HAP-1 (cell line): ENCODE measurements at regions not wholly inside any gene's neighbourhood (a gene's known extent, or its start where the extent isn't known, plus 50 kb on each side); places are given as distances from the start of the nearest gene placed in this dataset.
"Not testable (repeated sequence)": the region's sequence is repeated elsewhere in the genome, so short reads cannot be mapped to it uniquely, and the experiment has no call there.

Experiments used
- DNase-seq, 2 experiments: peaks; one replicate each; pipeline ENCODE4 v3.0.0-alpha.2; 2016 to 2020; ENCODE audit warnings: low spot score in 2 of 2
- H3K27me3 ChIP-seq: fragments of 250-450 bp; sonication (Bioruptor Pico); 2 replicates; pipeline ENCODE4 v1.5.1; 2020; ENCODE audit warnings: low read depth, mild to moderate bottlenecking, moderate library complexity
- H3K36me3 ChIP-seq: fragments of 250-450 bp; sonication (Bioruptor Pico); replicated peaks from 2 replicates; pipeline ENCODE4 v1.5.1; 2020; ENCODE audit warnings: mild to moderate bottlenecking
- H3K4me1 ChIP-seq: fragments of 250-450 bp; sonication (Bioruptor Pico); 2 replicates; pipeline ENCODE4 v1.5.1; 2020; ENCODE audit warnings: mild to moderate bottlenecking
- H3K4me3 ChIP-seq: fragments of 250-450 bp; sonication (Bioruptor Pico); 2 replicates; pipeline ENCODE4 v1.5.1; 2020; ENCODE audit warnings: mild to moderate bottlenecking, moderate library complexity
- H3K9me3 ChIP-seq: fragments of 250-450 bp; sonication (Bioruptor Pico); 2 replicates; pipeline ENCODE4 v1.5.1; 2020; ENCODE audit warnings: mild to moderate bottlenecking, moderate library complexity
- in situ Hi-C: fragments of 300-500 bp; cut with MboI; formaldehyde crosslinking; loops from 3 replicates; pipeline ENCODE4 v1.14.3; 2020; ENCODE audit warnings: low sequenced_read_pairs, inconsistent platforms, mixed read lengths

- Histone ChIP-seq H3K36me3 (no peaks in the 10 kb centered on the region), H3K4me3 (no peak overlapping the region), H3K27me3 (no peaks in the 10 kb centered on the region), H3K4me1 (no peaks in the 10 kb centered on the region), H3K9me3 (no peaks in the 10 kb centered on the region)
- in situ Hi-C loops: no loop called here
- DNase-seq: no peak
Observed at GRCh38 chr3:164818318-164818717, 260.0 kb downstream of the SI start.

- in situ Hi-C loops: no loop called here
- Histone ChIP-seq H3K4me3 (no peak overlapping the region), H3K9me3 (no peaks in the 10 kb centered on the region), H3K4me1 (no peaks in the 10 kb centered on the region), H3K36me3 (no peaks in the 10 kb centered on the region), H3K27me3 (no peaks in the 10 kb centered on the region)
- DNase-seq: no peak
Observed at GRCh38 chr3:164814106-164814505, 264.2 kb downstream of the SI start.

- Histone ChIP-seq H3K36me3 (no peaks in the 10 kb centered on the region), H3K27me3 (no peaks in the 10 kb centered on the region), H3K9me3 (no peaks in the 10 kb centered on the region), H3K4me3 (no peak overlapping the region), H3K4me1 (no peaks in the 10 kb centered on the region)
- in situ Hi-C loops: no loop called here
- no peak for DNase-seq
Observed at GRCh38 chr3:164812042-164812441, 266.3 kb downstream of the SI start.

DNA sequence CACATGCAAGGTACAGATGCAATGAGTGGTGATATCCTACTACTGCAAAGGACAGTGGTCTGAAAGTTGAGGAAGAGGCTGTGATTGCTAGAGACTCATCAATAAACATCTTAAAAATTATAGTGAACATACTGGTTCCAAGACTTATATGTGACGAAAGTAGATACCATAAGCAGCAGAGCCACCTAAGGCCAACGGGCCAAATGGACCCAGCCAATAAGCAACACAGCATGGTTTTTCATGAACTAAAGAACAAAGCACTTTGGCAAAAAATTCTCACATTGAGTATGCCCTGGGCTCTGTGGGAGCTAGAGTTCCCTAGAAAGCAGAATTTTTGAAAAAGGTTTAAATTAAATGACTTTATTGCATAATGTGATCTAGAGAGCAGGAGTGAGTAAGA, 272.1 kb downstream of the SI start:
- Histone ChIP-seq H3K27me3 (no peaks in the 10 kb centered on the region), H3K9me3 (no peaks in the 10 kb centered on the region), H3K4me1 (no peaks in the 10 kb centered on the region), H3K36me3 (no peaks in the 10 kb centered on the region), H3K4me3 (no peak overlapping the region)
- DNase-seq: no peak
- in situ Hi-C loops: no loop called here

- H3K36me3 ChIP-seq: no peaks in the 10 kb centered on the region
- H3K4me1 ChIP-seq: no peaks in the 10 kb centered on the region
- H3K9me3 ChIP-seq: no peaks in the 10 kb centered on the region; the same call in 1 of the 2 replicates
- in situ Hi-C loops: no loop called here
- no peak for DNase-seq
- H3K4me3 ChIP-seq: no peak overlapping the region
- H3K27me3 ChIP-seq: no peaks in the 10 kb centered on the region
Observed at GRCh38 chr3:164794099-164794498, 284.2 kb downstream of the SI start.

GRCh38 chr3:164791263-164791662, 287.0 kb downstream of the SI start:
- in situ Hi-C loops: no loop called here
- DNase-seq: no peak

DNA sequence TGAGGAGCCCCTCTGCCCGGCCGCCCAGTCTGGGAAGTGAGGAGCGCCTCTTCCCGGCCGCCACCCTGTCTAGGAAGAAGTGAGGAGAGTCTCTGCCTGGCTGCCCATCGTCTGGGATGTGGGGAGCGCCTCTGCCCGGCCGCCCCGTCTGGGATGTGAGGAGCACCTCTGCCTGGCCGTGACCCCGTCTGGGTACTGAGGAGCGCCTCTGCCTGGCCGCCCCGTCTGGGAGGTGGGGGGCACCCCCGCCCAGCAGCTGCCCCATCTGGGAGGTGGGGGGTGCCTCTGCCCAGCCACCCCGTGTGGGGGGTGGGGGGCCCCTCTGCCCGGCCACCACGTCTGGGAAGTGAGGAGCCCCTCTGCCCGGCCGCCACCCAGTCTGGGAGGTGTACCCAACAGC, 293.9 kb downstream of the SI start:
- H3K36me3 ChIP-seq, H3K4me1 ChIP-seq, H3K4me3 ChIP-seq, H3K9me3 ChIP-seq, H3K27me3 ChIP-seq, in situ Hi-C loops, DNase-seq: not testable (repeated sequence)

More at GRCh38 chr3:164791263-164791662, 287.0 kb downstream of the SI start:
- Histone ChIP-seq H3K4me3 (no peak overlapping the region), H3K27me3 (no peaks in the 10 kb centered on the region), H3K36me3 (no peaks in the 10 kb centered on the region), H3K9me3 (no peaks in the 10 kb centered on the region), H3K4me1 (no peaks in the 10 kb centered on the region)

DNA sequence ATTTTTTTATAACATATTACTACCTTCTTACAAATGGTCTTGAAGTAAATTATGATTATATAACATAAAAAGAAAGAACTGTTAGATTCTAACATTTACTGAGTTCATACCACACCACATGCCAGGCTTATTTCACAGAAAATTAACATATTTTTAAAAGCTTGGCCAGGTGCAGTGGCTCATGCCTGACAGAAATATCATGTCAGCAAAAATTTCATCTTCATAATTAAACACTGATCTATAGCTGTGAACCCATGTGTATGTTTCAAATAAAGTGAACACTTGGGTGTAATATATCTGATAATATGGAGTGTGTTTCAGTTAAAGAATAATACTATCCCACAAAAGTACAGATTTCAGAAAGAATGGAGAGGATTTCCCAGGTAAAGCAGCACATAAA, 296.5 kb downstream of the SI start:
- Histone ChIP-seq H3K4me3 (no peak overlapping the region), H3K4me1 (no peaks in the 10 kb centered on the region), H3K27me3 (no peaks in the 10 kb centered on the region), H3K9me3 (no peaks in the 10 kb centered on the region), H3K36me3 (no peaks in the 10 kb centered on the region)
- no peak for DNase-seq
- in situ Hi-C loops: no loop called here

- Histone ChIP-seq H3K9me3 (no peaks in the 10 kb centered on the region), H3K4me1 (no peaks in the 10 kb centered on the region), H3K4me3 (no peak overlapping the region), H3K27me3 (no peaks in the 10 kb centered on the region), H3K36me3 (no peaks in the 10 kb centered on the region)
- in situ Hi-C loops: no loop called here
- no peak for DNase-seq
Observed at GRCh38 chr3:164779816-164780215, 298.5 kb downstream of the SI start.

DNA sequence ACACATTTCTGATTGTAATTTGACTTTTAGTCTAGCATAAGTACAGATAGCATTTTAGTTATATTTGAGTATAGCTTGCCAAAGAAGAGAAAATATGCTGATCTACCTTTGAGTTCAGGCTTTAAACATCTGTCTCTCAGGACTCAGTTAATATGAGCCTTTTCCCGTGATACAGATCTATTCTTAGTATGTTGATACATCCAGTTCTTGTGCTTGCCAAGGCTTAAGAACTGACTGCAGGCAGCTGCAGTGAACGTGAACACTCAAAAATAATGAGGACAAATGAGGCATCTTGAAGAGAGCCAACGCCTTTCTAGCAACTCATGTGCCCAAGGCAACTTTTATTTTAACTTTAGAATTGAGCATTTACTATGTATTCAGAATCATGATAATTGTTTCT, 325.5 kb downstream of the SI start:
- Histone ChIP-seq H3K4me3 (no peak overlapping the region), H3K4me1 (no peaks in the 10 kb centered on the region), H3K27me3 (no peaks in the 10 kb centered on the region), H3K36me3 (no peaks in the 10 kb centered on the region), H3K9me3 (no peaks in the 10 kb centered on the region)
- in situ Hi-C loops: no loop called here
- no peak for DNase-seq

GRCh38 chr3:164748626-164749025, 329.7 kb downstream of the SI start:
- in situ Hi-C loops: no loop called here

GRCh38 chr3:164741869-164742268, 336.4 kb downstream of the SI start:
- no peak for DNase-seq
- in situ Hi-C loops: no loop called here
- Histone ChIP-seq H3K9me3 (no peaks in the 10 kb centered on the region), H3K27me3 (no peaks in the 10 kb centered on the region), H3K36me3 (no peaks in the 10 kb centered on the region), H3K4me1 (no peaks in the 10 kb centered on the region), H3K4me3 (no peak overlapping the region)

More at GRCh38 chr3:164748626-164749025, 329.7 kb downstream of the SI start:
- Histone ChIP-seq H3K9me3 (no peaks in the 10 kb centered on the region), H3K27me3 (no peaks in the 10 kb centered on the region), H3K4me3 (no peak overlapping the region), H3K36me3 (no peaks in the 10 kb centered on the region), H3K4me1 (no peaks in the 10 kb centered on the region)
- DNase-seq: no peak

DNA sequence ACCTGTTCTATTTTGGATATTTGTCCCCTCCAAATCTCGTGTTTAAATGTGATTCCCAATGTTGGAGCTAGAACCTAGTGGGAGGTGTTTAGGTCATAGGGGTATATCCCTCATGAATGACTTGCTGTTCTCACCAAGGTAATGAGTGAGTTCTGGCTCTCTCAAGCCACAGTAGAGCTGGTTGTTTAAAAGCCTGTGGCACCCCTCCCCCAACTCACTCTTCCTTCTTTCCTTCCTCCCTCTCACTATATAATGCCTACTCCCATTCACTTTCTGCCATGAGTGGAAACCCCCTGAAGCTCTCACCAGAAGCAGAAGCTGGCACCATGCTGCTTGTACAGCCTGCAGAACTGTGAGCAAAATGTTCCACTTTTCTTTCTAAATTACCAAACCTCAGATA, 341.1 kb downstream of the SI start:
- in situ Hi-C loops: no loop called here
- no peak overlapping the region for H3K4me3 ChIP-seq
- no peaks in the 10 kb centered on the region for H3K36me3 ChIP-seq
- H3K4me1 ChIP-seq: peaks cover 5% of the 10 kb centered on the region
- H3K27me3 ChIP-seq: no peaks in the 10 kb centered on the region
- no peaks in the 10 kb centered on the region for H3K9me3 ChIP-seq
- no peak for DNase-seq

DNA sequence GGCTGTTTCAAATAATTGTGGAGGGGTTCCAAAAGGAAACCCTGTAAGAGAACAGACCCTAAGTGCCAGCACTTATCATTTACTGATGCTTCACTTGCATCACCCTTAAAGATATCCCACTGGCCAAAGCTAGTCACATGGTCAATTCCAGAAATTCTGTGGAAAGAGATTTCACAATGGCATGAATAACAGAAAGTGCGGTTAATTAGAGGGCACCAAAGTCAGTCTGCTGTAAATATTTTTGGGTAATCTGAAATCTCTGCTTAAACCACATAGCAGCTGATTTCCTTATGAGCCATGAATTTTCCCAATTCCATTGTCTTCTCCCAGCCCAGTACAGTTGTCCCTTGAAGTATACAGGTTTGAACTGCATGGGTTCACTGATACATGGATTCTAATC, 346.1 kb downstream of the SI start:
- no peaks in the 10 kb centered on the region for H3K36me3 ChIP-seq
- no peaks in the 10 kb centered on the region for H3K27me3 ChIP-seq
- in situ Hi-C loops: no loop called here
- no peak overlapping the region for H3K4me3 ChIP-seq
- no peaks in the 10 kb centered on the region for H3K9me3 ChIP-seq
- peaks cover 5% of the 10 kb centered on the region for H3K4me1 ChIP-seq
- no peak for DNase-seq

- in situ Hi-C loops: no loop called here
- no peaks in the 10 kb centered on the region for H3K36me3 ChIP-seq
- no peak overlapping the region for H3K4me3 ChIP-seq
- no peaks in the 10 kb centered on the region for H3K27me3 ChIP-seq
- DNase-seq: no peak
- H3K9me3 ChIP-seq: no peaks in the 10 kb centered on the region
- no peaks in the 10 kb centered on the region; the same call in 1 of the 2 replicates for H3K4me1 ChIP-seq
Observed at GRCh38 chr3:164730815-164731360, 347.4 kb downstream of the SI start.
